Keratinocyte (primary cell): ENCODE measurements at regions not wholly inside any gene's neighbourhood (a gene's known extent, or its start where the extent isn't known, plus 50 kb on each side); places are given as distances from the start of the nearest gene placed in this dataset.

Experiments used
- DNase-seq: peaks from one replicate; pipeline ENCODE4 v3.0.0-alpha.2; 2011; ENCODE audit warnings: low read depth, missing footprints, low spot score
- FAIRE-seq: peaks from 2 replicates; lab custom pipeline; 2011; peaks lifted over from hg19 to GRCh38; lab: Jason Lieb, UNC
- H2AFZ ChIP-seq: 2 replicates; pipeline ENCODE4 v1.6.0; 2012; ENCODE audit warnings: low read length, control low read depth, inconsistent platforms; ENCODE audit not compliant: control insufficient read depth
- H3K27ac ChIP-seq: 2 replicates; pipeline ENCODE4 v1.5.1; 2011; ENCODE audit warnings: low read length; ENCODE audit not compliant: control insufficient read depth, insufficient read depth
- H3K27me3 ChIP-seq: 3 replicates; pipeline ENCODE4 v1.6.0; 2011; ENCODE audit warnings: low read length; ENCODE audit not compliant: control insufficient read depth, insufficient read depth; ENCODE audit errors: extremely low read depth
- H3K36me3 ChIP-seq, 2 experiments: 2 replicates in 1 of 2; 3 replicates in 1 of 2; pipeline ENCODE4 v1.5.1; 2011; ENCODE audit warnings: low read length in 2 of 2, mild to moderate bottlenecking in 1 of 2; ENCODE audit not compliant: control insufficient read depth in 2 of 2, insufficient read depth in 2 of 2; ENCODE audit errors: extremely low read depth in 1 of 2
- H3K4me1 ChIP-seq: 3 replicates; pipeline ENCODE4 v1.5.1; 2011; ENCODE audit warnings: low read length; ENCODE audit not compliant: control insufficient read depth, insufficient read depth; ENCODE audit errors: extremely low read depth
- H3K4me2 ChIP-seq: 3 replicates; pipeline ENCODE4 v1.6.0; 2011; ENCODE audit warnings: low read depth, low read length; ENCODE audit not compliant: control insufficient read depth, insufficient read depth; ENCODE audit errors: extremely low read depth
- H3K4me3 ChIP-seq, 3 experiments: fragments of 200-600 bp in 1 of 3; sonication (generic) in 1 of 3; 2 replicates in 2 of 3; 3 replicates in 1 of 3; pipeline ENCODE4 v1.5.1; 2011 to 2016; ENCODE audit warnings: low read length in 3 of 3, mild to moderate bottlenecking in 3 of 3, control low read depth in 2 of 3, inconsistent platforms in 1 of 3, low read depth in 1 of 3, mixed read lengths in 1 of 3, mixed run types in 1 of 3, moderate library complexity in 1 of 3; ENCODE audit not compliant: control insufficient read depth in 2 of 3, insufficient read depth in 2 of 3; ENCODE audit errors: extremely low read depth in 1 of 3
- H3K79me2 ChIP-seq: 2 replicates; pipeline ENCODE4 v1.6.0; 2012; ENCODE audit warnings: low read length; ENCODE audit not compliant: control insufficient read depth, insufficient read depth
- H3K9ac ChIP-seq: 3 replicates; pipeline ENCODE4 v1.6.0; 2011; ENCODE audit warnings: low read length; ENCODE audit not compliant: control insufficient read depth, insufficient read depth; ENCODE audit errors: extremely low read depth
- H3K9me1 ChIP-seq: 3 replicates; pipeline ENCODE4 v1.6.0; 2011; ENCODE audit warnings: low read length; ENCODE audit not compliant: control insufficient read depth, insufficient read depth; ENCODE audit errors: extremely low read depth
- H3K9me3 ChIP-seq: 2 replicates; pipeline ENCODE4 v1.5.1; 2012; ENCODE audit warnings: low read depth, low read length; ENCODE audit not compliant: control insufficient read depth
- H4K20me1 ChIP-seq: 3 replicates; pipeline ENCODE4 v1.6.0; 2011; ENCODE audit warnings: low read length; ENCODE audit not compliant: control insufficient read depth, insufficient read depth; ENCODE audit errors: extremely low read depth
- EZH2 ChIP-seq: IDR thresholded peaks from one replicate; pipeline ENCODE4 v1.6.1; 2012; ENCODE audit warnings: inconsistent platforms, mild to moderate bottlenecking, low read length, moderate library complexity
- dilution Hi-C: fragments of 300-500 bp; cut with MboI; formaldehyde crosslinking; loops from one replicate; pipeline ENCODE4 v1.7.0; 2020; ENCODE audit warnings: low sequenced_read_pairs; ENCODE audit not compliant: extremely low pct_ligation_motif_present
- TF ChIP-seq, protein P1 (sequence below), 3 experiments: IDR thresholded peaks in 1 of 3; conservative IDR thresholded peaks in 1 of 3; optimal IDR thresholded peaks in 1 of 3; 2 replicates in 2 of 3; 3 replicates in 1 of 3; pipeline versions ENCODE3 to v1.5.1; 2011; ENCODE audit warnings: low read length in 3 of 3, mild to moderate bottlenecking in 3 of 3, moderate library complexity in 2 of 3, control low read depth in 1 of 3, inconsistent platforms in 1 of 3; ENCODE audit not compliant: insufficient read depth in 2 of 3; ENCODE audit errors: extremely low read depth in 1 of 3

- H3K4me2 ChIP-seq = no peak overlapping the region
- dilution Hi-C loops = no loop called here
- H3K36me3 ChIP-seq = no peaks in the 10 kb centered on the region
- TF ChIP-seq, protein P1, sequence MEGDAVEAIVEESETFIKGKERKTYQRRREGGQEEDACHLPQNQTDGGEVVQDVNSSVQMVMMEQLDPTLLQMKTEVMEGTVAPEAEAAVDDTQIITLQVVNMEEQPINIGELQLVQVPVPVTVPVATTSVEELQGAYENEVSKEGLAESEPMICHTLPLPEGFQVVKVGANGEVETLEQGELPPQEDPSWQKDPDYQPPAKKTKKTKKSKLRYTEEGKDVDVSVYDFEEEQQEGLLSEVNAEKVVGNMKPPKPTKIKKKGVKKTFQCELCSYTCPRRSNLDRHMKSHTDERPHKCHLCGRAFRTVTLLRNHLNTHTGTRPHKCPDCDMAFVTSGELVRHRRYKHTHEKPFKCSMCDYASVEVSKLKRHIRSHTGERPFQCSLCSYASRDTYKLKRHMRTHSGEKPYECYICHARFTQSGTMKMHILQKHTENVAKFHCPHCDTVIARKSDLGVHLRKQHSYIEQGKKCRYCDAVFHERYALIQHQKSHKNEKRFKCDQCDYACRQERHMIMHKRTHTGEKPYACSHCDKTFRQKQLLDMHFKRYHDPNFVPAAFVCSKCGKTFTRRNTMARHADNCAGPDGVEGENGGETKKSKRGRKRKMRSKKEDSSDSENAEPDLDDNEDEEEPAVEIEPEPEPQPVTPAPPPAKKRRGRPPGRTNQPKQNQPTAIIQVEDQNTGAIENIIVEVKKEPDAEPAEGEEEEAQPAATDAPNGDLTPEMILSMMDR (optimal IDR thresholded peaks at IDR 0.05 in 1 of 3, IDR thresholded peaks at IDR 0.05 in 1 of 3, conservative IDR thresholded peaks at IDR 0.05 in 1 of 3; ENCODE audit: extremely low read depth in 1 of 3, insufficient read depth in 2 of 3, low read length in 3 of 3) = no peak
- TF ChIP-seq EZH2 = no peak
- no peak overlapping the region for H2AFZ ChIP-seq
- FAIRE-seq (no peak), DNase-seq (no peak)
- H3K9me1 ChIP-seq = no peaks in the 10 kb centered on the region
- no peaks in the 10 kb centered on the region for H3K4me1 ChIP-seq
- no peak overlapping the region for H3K27ac ChIP-seq
- no peak overlapping the region for H3K9ac ChIP-seq
- H3K9me3 ChIP-seq = no peaks in the 10 kb centered on the region
- H3K4me3 ChIP-seq = no peak overlapping the region
- H3K27me3 ChIP-seq = no peaks in the 10 kb centered on the region
- no peaks in the 10 kb centered on the region for H3K79me2 ChIP-seq
- no peaks in the 10 kb centered on the region for H4K20me1 ChIP-seq
These were observed 1330.1 kb upstream of the PIK3C3 start for GRCh38 chr18:40624959-40625358.

GRCh38 chr18:40613721-40614120 is 1341.3 kb upstream of the PIK3C3 start:
- DNase-seq = no peak

More at GRCh38 chr18:40613721-40614120, 1341.3 kb upstream of the PIK3C3 start:
- Histone ChIP-seq H3K4me2 (no peak overlapping the region), H3K9ac (no peak overlapping the region), H3K9me3 (no peaks in the 10 kb centered on the region), H3K27me3 (no peaks in the 10 kb centered on the region), H3K4me3 (no peak overlapping the region), H3K36me3 (no peaks in the 10 kb centered on the region), H3K79me2 (no peaks in the 10 kb centered on the region), H3K4me1 (no peaks in the 10 kb centered on the region), H3K27ac (no peak overlapping the region), H4K20me1 (no peaks in the 10 kb centered on the region), H2AFZ (no peak overlapping the region), H3K9me1 (no peaks in the 10 kb centered on the region)
- TF ChIP-seq EZH2 = no peak
- TF ChIP-seq, protein P1 (optimal IDR thresholded peaks at IDR 0.05 in 1 of 3, IDR thresholded peaks at IDR 0.05 in 1 of 3, conservative IDR thresholded peaks at IDR 0.05 in 1 of 3; ENCODE audit: extremely low read depth in 1 of 3, insufficient read depth in 2 of 3, low read length in 3 of 3) = no peak
- dilution Hi-C loops = no loop called here
- FAIRE-seq = no peak
